ENCODE measurements at regions not wholly inside any gene's neighbourhood (a gene's known extent, or its start where the extent isn't known, plus 50 kb on each side); places are given as distances from the start of the nearest gene placed in this dataset.
"Not testable (repeated sequence)": the region's sequence is repeated elsewhere in the genome, so short reads cannot be mapped to it uniquely, and the experiment has no call there.

DNA sequence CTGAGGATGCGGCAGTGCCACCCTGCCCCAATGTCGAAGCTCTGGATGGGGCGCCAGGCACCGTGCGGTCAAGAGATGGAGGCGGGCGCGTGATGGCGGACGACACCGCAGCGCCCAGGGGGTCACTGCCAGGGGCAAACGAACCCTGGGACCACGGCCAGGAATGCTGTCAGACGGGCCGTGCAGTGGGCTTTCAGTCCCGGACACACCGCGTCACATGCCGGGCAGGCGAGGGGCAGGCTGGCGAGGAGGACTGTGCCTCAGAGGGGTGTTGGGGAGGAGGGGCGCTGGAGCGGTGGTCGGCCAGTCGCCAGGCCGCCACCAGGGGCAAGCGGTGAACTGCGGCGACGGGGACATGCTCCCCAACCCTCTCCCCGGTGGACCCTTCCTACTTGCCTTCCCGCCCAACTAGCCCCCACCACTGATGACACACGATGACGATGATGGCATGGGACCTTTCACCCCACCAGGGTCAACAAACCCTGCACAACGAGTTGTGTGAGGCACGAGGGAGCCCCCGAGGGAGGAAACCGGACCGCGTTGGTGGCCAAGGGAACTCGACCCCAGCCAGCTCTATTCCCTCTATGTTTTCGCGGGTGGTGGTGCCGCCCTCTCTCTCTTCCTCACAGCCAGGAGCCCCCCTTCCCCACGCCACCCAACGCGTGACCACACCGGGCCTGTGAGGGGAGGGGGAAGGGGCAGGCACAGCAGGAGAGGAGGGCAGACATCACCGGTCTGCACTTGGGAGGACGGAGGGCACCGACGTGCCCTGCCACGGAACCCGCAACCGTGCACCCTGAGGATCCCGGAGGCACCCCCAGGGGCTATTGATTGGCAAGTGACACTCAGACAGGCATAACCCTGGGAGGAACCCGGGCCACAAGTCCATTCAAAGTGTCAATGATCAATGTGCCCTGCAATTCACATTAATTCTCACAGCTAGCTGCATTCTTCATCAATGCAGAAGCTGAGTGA lies 1960.9 kb upstream of the DEFB115 start:
- DNase-seq = no peak

DNA sequence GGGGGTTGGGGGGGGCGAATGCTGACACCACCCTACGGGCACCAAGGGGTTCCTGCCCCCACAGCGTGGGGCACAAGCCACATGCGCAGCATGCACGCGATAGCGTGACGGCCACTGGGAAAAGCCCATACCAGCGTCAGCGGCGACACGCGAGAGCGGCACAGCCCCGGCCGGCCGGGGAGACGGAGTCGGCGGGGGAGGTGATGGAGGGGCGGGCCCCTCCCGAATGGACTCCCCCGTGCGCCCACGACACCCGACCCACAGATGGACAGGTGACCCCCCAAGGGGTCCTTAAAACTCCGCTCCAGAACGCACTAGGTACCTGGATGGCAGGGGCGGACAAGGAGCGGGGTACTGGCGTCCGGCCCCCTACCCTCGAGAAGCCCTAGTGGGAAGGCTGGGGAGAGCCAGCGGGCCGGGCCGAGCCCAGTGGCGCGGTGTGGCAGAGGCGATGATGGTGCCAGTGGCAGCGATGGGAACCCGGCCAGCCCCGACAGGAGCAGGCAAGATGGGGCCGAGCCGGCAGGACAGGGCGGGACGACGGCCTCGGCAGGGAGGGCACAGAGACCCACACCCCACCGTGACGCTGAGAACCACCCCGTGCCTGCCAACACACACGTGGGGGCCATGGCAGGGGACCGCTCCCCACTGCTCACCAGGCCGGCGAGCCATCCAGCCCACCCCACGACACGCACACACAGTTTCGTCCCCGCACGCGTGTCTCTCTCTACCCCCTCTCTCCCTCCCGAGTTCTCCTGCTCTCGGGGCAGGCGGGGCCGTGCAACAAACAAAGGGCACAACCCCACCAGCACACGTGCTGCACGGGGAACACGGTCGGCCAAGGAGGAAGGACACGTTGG lies 1959.8 kb upstream of the DEFB115 start:
- no peak for DNase-seq

DNA sequence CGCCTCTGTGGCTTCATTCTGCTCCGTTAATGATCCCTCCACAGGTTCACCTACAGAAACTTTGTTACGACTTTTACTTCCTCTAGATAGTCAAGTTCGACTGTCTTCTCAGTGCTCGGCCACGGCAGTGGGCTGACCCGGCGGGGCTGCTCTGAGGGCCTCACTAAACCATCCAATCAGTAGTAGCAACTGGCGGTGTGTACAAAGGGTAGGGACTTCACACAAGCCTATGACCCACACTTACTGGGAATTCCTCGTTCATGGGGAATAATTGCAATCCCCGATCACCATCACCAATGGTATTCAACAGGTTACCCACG lies 1959.2 kb upstream of the DEFB115 start:
- DNase-seq = no peak

DNA sequence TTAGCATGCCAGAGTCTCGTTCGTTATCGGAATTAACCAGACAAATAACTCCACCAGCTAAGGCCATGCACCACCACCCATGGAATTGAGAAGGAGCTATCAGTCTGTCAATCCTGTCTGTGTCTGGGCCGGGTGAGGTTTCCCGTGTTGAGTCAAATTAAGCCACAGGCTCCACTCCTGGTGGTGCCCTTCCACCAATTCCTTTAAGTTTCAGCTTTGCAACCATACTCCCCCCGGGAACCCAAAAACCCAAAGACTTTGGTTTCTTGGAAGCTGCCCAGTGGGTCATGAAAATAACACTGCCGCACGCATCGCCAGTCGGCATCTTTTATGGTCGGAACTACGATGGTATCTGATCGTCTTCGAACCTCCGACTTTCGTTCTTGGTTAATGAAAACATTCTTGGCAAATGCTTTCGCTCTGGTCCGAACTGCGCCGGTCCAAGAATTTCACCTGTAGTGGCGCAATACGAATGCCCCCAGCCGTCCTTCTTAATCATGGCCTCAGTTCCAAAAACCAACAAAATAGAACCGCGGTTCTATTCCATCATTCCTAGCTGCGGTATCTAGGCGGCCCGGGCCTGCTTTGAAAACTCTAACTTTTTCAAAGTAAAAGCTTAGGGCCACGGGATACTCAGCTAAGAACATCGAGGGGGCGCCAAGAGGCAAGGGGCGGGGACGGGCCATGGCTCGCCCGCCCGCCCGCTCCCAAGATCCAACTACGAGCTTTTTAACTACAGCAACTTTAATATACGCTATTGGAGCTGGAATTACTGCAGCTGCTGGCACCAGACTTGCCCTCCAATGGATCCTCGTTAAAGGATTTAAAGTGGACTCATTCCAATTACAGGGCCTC lies 1958.5 kb upstream of the DEFB115 start:
- DNase-seq = no peak

DNA sequence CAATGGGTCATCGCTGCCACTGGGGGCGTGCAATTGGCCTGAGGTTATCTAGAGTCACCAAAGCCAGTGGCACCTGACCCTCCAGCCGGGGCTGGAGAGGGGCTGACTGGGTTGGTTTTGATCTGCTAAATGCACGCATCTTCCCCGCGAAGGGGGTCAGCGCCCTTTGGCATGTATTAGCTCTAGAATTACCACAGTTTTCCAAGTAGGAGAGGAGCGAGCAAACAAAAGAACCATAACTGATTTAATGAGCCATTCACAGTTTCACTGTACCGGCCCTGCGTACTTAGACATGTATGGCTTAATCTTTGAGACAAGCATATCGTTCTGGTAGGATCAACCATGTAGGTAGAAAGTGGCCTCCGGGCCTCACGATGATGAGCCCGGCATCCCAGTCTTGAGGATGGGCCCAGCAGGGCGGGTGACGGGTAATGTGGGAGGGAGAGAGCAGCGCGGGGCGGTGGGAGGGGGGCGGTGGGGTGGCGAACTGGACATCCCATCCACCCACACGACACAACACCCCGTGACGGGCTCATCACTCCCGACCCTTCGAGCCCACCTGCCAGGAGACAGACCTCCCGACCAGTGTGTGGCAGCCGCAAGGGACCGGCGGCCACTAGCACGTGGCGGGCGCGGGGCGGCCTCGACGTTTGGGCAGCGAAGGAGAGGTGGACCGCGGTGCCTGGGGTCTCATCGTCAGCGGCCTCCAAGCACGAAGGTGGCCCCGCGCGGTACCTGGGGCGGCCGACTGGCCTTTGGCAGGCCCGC lies 1957.5 kb upstream of the DEFB115 start:
- no peak for DNase-seq

DNA sequence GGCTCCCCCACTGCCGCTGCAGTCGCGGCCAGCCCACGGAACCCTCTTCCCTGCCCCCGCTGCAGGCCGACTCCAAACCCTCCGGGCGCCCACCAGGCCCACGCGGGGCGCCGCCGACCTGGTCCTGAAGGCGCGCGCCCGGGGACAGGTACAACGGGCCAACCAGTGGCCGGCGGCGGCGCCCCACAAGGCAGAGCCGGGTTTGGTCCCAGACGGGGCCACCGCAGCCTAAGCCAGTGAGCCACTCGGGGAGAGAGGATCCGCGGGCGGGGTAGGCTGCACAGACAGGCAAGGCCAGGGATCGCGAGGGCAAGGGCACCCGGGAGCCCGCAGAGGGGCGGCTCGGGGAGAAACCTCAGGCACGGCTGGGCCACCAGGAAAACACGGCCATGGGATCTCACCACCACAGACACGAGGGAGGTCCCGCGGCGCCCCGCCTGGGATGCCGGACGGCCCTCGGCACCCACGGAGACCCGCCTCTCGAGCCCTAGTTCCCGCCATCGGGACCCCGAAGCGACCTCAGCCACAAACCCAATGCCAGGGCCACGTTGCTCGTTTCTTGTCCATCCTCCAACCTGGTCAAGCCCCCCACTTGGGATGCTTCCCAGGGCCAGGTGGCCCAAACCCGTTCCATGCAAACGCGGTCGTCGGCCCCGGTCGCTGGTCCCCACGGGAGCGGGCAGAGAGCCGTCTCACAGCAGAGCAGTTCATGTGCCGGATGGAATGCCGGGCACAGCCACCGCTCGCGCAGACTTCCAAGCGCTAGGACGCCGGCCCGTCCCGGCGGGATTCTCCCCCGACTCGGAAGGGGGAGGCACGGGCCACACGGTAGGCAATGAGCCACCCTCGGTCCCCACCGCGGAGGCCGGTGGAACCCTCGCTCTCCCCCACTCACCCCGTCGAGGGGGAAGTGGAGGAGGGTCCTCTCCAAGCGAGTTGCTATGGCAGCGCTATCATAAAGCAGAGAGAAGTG lies 1956.6 kb upstream of the DEFB115 start:
- DNase-seq = no peak

DNA sequence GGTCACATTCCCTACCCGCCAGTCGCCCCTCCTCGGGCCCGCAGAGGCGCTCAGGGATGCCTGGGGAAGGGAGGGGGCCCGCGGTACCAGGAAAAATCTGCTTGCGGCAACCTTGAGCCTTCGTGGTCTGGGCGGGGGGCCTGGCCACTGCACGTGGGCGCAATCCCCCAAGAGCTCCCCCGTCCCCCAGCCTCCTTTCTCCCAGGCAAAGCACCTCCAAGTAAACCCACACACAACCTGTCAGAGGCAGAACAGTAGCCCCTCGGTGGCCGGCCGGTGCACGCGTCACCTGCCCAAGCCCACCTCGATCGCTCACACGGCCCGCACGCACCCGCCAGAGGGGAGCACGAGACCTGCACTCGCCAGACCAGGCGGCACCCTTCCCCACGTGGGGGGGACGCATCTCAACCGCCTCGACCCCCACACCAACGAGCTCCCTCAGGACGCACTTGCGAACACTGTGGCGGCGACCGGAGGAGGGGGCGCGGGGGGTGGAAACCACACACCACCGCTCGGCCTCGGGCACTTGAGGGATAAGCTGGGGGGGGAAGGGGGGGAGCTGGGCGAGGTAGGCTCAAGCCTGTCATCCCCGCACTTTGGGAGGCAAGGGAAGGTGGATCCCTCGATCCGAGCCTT lies 1955.7 kb upstream of the DEFB115 start:
- DNase-seq = no peak

DNA sequence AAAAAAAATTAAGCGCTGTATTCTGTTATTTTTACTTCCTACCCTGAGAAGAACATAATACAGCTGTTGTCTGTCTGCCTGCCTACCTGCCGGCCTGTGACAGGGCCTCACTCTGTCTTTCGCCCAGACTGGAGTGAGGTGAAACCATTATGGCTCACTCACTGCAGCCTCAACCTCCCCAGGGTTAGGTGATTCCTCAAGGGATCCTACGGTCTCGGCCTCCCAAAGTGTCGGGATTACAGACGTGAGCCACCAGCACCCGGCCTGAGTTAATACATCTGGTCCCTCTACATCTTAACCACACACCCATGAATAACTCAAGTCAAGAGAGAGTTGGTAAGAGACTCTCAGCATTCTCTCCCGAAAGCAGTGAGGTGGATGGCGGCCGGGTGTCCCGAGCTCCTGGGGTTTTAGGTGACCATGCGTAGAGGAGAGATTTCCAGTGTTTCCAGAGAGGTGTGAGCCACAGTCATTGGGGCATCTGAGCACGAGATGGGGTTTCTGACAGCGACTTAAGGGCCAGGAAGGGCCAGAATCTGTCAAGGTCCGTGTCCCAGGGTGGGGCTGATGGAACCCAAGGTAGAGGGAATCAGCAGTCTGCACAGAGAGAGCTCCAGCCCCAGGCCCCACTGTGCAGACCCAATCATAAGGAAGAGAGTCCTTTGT lies 1954.4 kb upstream of the DEFB115 start:
- DNase-seq = no peak

DNA sequence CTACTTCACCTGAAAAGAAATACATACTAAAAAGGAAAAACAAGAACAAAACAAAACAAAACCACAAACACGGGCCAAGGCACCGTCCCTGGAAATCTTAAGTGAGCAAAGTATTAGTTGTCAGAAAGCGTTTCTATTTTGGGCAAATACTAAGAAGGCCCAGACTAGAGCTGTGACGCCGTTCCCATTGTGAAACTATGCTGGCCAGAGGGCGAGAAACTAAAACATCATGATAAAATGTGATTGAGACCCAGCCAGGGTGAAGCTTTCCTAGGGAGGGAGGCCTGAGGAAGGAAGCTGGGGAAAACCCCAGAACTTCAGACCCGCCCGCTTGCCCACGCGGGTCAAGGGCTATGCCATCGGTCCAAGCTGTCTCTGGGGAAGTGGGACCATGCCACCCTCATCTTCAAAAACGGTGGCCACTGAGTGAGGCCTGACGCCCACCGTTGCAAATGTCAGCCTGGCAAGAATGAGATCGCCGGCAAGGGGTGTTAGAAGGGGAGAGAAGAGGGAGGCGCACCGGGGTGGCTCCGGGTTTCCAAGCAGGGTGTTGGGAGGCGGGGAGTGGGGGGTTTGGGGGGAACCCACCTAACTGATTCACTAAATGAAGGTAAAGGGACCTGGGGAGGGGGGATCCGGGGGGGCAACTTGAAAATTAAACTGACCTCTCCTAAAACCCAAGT lies 1950.9 kb upstream of the DEFB115 start:
- no peak for DNase-seq

DNA sequence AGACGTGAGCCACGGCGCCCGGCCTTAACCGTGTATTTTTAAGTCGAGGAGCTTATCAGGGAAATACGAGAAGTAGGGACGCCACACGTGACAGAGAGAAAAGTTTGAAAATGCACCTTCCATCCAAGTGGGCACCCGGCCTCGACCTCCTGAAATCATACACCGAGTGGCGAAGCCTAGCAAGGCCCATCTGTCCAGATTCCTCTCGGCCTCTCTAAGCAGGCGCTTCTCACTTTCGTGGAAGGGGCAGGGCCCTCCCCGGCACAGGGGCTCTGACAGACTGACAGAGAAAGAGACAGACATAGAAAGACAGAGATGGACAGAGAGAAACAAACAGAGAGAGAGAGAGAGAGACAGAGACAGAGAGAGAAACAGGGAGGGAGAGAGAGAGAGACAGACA lies 1950.0 kb upstream of the DEFB115 start:
- DNase-seq = not testable (repeated sequence)

DNA sequence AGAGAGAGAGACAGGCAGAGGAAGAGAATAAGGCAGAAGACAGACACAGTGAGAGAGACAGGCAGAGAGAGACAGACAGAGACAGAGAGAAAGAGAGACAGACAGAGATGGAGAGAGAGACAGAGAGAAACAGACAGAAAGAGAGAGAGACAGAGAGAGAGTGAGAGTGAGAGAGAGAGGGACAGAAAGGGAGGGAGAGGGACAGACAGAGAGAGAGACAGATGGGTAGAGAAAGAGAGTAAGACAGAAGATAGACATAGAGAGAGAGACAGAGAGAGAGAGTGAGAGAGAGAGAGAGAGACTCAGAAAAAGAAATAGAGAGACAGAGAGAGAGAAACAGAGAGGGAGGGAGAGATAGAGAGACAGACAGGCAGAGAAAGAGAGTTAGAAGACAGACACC lies 1948.5 kb upstream of the DEFB115 start:
- not testable (repeated sequence) for DNase-seq

DNA sequence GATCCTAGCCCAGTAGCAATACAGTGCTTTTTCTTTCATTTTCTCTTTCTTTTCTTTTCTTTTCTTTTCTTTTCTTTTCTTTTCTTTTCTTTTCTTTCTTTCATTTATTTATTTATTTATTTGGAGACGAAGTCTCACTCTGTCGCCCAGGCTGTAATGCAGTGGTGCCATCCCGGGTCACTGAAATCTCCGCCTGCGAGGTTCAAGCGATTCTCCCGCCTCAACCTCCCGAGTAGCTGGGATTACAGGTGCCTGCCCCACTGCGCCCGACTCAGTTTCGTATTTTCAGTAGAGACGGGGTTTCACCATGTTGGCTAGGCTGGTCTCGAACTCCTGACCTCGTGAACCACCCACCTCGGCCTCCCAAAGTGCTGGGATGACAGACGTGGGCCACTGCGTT lies 1948.0 kb upstream of the DEFB115 start:
- DNase-seq = not testable (repeated sequence)

DNA sequence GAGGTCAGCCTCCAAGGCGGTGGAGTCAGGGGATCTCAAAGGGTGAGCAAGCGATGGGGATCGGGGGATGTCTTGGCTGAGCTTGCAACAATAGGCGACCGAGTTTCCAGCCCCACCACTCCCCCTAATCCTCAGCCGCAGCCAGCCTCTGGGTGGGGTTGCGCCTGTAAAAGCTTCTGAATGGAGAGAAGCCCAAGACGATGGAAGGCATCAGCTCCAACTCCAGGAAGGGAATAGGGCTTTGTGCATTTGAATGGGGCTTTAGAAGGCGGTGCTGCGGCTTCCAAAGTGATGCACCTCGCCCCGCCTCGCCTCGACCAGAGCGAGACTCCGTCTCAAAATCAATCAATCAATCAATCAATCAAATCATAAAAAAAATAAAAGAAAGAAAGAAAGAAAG lies 1946.4 kb upstream of the DEFB115 start:
- not testable (repeated sequence) for DNase-seq

DNA sequence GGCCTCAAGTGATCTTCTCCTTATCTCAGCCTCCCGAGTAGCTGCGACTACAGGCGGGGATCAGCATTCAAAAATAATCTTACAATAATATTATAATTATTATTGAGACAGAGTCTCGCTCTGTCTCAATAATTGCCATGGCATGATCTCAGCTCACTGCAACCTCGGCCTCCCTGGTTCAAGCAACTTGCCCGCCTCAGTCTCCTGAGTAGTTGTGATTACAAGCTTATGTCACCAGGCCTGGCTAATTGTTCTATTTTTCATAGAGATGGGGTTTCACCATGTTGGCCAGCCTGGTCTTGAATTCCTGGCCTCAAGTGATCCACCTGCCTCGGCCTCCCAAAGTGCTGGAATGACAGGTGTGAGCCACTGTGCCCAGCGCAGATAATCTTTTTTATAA lies 1944.8 kb upstream of the DEFB115 start:
- DNase-seq = not testable (repeated sequence)

DNA sequence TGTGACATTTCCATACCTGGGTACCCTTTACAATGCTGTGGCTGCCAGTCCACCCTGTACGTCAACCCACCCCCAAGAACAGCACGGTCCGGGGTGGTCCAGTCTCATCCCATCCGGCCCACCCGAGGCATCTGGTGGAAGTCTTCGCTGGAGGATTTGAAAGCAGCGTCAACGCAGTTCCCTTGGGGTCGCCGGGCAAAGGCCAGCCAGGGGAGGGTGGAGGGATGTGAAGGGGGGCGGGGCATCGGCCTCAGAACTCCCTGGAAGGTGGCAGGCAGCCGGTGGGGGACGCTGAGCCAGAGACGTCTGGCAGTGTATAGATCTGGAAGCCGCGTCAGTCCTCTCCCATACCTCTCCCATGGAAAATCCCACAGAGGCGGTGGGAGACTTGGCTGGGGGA lies 1944.0 kb upstream of the DEFB115 start:
- no peak for DNase-seq

DNA sequence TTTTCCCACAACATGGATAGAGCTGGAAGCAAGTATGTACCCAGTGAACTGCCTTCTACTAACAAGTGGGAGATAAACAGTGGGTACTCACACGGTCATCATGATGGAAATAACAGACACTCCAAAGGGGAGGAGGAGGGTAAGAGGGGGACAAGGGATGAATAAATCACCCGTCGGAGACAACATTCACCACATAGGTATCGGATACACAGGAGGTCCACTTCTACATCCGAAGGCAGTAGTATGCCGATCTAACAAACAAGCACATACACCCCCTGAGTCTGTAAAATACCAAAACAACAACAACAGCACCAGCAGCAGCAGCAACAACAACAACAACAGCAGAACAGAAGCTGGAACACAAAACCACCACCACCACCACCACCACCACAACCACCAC lies 1943.2 kb upstream of the DEFB115 start:
- no peak for DNase-seq

DNA sequence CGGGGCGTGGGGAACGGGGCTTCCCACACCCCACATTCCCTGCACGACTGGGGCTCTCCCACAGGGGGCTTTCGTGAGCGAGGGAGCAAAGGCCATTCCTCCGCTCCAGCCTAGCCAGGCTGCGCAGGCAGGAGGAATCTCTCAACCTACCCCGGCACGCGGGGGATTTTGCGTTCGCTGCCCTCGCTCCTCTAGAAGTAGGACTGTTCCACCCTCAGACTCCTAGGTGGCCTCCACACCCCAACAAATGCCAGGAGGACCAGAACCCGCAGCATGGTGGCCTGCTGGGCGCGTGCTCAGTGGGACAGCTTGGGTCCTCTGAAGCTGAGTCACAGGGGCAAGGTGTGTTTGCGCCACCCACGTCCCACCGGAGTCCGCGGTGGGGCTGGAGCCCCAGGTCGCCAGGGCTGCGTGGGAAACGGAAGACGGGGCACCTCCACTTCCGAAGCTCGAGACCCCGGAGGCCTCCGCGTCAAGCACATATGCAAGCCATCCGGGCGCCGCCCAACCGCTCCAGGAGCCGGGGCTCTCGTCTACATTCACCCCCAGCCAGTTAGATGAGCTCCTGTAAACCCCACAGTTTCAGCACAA lies 1938.5 kb upstream of the DEFB115 start:
- no peak for DNase-seq

DNA sequence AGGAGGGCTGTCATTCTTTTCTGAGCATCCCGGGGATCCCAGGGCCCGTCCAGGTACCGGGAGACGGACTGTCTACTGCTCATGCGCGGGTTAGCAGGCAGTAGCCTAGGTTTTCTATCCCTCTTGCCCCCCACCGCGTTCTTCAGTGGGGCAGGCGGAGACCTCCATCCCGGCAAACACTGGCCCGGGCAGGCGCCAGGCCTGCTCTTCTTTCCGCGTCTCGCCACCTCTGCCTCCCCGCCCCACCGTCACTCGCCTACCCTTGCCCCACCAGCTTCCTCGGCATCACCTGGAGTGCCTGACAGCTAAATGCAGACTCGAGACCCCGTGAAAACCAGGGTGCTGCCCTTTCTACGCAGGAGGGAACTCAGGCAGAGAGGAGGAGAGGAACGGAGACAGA lies 1937.7 kb upstream of the DEFB115 start:
- DNase-seq = no peak
